ENCODE measurements at regions not wholly inside any gene's neighbourhood (a gene's known extent, or its start where the extent isn't known, plus 50 kb on each side); places are given as distances from the start of the nearest gene placed in this dataset.

- TF ChIP-seq POLR2AphosphoS5 (IDR thresholded peaks at IDR 0.05; ENCODE audit: borderline replicate concordance, low read depth, low read length) (no peak), EZH2 (IDR thresholded peaks at IDR 0.05) (no peak), FOXP2 (optimal IDR thresholded peaks at IDR 0.05; ENCODE audit: control extremely low read depth, extremely low read length, insufficient read depth) (no peak)
Observed at GRCh38 chr1:113014508-113014907, 58.5 kb upstream of the LRIG2 start.
